ENCODE measurements at regions not wholly inside any gene's neighbourhood (a gene's known extent, or its start where the extent isn't known, plus 50 kb on each side); places are given as distances from the start of the nearest gene placed in this dataset.

DNA sequence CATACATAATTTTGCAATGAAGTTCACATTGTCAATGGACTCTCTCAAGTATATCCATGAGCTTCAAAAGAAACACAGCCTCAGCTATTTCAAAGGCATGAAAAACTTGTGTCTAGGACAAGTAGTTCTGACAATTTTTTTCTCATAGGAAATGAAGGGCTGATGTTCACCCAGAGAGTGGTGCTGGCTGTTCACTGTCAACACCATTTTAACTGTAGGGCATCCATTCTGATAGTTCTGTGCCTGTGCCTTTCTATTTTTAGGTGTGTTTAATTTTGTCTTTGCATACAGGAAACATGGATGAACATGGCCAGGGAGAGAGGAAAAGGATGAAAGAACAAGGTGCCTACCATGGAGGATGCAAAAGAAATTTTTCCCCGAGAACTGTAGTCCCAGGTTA, 135.3 kb upstream of the MAP9 start:
- DNase-seq: no peak

DNA sequence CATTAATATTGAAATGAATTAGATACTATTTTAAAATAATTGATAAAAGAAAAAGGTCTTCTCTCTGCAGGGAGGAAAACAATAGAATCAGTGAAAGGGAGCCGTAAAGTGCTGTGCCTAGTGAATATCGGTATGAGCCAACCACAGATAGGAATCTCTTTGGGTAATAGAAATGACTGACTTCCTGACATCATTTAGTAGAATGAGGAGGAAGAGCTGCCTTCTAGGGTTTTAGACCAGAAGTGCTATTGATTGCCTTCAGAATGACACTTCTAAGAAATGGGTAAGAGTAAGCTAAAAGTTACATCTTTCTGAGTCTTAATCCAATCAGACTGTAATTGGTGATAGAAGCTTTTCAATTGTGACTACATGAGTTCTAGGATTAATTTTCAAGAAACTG, 134.0 kb upstream of the MAP9 start:
- no peak for DNase-seq

DNA sequence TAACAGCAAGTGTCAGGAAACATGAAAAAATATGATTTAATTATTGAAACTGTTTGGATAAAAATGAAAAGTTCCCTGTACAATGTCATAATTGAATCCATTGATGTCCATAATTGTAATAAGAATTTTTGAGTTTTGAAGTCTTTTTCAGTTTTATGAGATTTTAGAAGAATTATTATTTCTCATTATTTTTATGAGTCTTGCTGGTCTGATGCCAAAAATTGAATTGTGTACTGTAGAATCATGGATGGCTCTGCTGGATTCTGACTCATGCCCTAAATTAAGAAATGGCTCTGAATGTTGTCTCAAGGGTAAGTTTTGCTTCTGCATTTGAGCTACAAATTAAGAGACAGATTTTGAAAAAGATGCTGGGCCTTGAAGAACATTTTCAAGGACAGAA, 132.8 kb upstream of the MAP9 start:
- no peak for DNase-seq

DNA sequence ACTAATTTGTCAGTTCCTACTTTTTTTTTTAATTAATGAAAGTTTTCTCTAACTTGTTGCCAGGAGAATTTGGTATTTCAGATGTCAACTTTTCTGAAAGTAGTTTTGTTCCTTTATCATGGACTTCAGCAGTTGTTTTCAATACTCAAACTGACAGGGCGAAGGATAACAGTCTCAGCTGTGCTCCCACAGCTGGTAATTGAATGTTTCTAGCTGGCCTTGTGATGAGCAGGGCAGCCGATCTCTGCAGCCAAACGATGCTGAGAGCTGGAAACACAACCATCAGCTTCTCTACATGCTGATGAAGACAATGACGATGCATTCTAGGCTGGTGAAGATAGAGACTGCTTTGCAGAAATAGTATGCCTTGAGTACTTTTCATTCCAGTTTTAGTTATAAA, 130.0 kb upstream of the MAP9 start:
- DNase-seq: peak; percentile 51

DNA sequence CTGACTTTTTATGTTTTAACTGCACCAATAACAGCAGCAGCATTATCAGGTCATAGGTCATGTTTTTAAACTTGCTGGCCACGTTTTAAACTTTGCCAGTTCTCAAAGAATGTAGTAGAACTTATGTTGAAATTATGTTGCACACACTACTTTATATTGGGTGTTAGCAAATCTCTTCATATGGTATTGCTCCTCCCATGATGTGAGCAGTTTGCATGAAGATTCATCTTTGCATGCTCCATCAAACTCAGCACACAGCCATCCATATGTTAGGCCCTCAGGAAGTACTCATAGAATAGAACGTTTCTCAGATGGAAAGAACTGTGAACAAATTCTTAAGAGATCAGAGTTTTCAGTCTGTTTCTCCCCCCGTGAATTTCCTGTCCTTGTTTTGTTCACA, 128.6 kb upstream of the MAP9 start:
- no peak for DNase-seq

DNA sequence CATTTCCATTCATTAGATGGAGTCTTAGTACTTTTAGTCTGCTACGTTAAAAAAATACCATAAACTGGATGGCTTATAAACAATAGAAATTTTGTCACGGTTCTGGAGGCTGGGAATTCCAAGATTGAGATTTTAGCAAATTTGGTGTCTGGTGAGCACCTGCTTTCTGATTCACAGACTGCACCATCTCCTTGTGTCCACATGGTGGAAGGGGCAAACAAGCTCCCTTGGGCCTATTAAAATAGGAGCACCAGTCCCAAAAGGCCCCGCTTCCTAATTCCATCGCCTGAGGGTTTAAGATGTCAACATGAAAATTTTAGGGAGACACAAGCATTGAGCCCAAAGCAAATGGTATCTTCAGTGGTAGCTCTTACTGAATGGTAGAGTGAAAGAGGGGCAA, 120.5 kb upstream of the MAP9 start:
- DNase-seq: no peak

DNA sequence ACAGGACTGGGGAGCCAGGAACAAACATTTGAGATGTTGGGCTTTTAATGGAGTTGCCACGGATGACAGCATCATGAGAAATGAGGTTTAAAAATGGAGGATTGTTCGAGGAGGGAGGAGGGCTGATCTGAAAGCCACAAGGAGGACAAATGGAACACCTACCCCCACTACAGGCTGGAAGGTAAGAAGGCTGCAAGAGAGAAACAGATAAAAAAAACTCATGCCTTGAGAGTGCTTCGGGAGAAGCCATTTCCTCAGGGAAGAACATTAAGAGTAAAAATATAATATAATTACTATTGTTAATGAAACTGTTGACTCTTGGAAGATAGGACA, 119.5 kb upstream of the MAP9 start:
- no peak for DNase-seq

DNA sequence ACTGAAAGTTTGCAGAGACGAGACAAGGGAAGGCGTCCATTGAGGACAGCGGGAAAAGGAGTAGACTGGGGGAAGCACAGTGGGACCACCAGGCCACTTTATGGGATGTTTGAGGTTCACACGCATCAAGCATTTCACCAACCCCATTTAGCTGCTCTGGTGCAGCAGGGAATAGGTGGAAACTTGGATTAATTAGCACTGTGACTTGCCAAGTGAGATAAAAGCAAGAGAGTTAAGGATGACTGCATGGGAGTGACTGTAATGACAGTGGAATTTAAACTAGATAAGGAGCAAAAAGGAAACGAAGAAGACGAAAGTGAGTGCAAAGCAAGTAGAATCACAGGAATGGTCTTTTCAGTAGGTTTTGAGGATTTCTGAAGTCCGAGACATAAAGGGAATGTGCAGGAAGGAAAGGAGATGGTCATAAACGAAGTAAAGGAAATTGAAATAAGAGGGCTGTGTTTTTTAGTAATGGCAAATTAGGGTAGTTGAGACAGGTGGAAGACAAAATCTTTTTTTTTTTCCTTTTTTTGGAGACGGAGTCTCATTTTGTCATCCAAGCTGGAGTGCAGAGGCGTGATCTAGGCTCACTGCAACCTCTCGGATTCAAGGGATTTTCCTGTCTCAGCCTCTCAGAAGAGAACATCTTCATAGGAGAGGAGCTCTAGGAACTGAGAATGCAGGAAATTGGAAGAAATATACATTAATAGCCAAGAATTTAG, 119.0 kb upstream of the MAP9 start:
- no peak for DNase-seq

DNA sequence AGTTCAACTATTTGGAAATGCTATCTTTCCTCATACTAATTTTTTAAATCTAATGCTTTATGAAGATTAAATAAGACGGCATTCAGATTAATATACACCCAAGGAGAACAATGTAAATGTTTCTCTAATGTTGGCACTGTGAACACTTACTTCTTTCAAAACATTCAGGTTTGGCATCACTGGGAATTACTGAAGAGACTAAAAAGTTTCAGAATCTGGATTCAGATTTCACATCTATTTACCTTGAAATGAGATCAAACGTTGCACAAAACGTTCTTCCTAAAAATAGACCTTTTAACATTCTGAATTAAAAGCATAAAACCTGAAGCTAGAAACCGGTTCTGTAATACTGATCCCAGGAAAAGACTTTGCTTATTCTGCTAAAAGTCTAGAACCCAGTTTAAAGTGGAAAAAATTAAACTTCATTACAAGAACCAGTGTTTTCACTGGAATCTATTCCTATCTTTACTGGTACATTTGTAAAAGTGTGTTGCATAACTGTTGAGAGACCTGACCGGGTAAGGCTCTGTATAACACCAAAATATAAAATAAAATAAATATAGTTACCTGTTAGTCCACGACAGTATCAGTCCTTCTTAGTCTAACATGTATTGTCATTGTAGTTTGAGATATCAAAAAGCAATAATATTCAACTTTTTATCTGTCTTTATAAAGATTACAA, 117.4 kb upstream of the MAP9 start:
- no peak for DNase-seq

DNA sequence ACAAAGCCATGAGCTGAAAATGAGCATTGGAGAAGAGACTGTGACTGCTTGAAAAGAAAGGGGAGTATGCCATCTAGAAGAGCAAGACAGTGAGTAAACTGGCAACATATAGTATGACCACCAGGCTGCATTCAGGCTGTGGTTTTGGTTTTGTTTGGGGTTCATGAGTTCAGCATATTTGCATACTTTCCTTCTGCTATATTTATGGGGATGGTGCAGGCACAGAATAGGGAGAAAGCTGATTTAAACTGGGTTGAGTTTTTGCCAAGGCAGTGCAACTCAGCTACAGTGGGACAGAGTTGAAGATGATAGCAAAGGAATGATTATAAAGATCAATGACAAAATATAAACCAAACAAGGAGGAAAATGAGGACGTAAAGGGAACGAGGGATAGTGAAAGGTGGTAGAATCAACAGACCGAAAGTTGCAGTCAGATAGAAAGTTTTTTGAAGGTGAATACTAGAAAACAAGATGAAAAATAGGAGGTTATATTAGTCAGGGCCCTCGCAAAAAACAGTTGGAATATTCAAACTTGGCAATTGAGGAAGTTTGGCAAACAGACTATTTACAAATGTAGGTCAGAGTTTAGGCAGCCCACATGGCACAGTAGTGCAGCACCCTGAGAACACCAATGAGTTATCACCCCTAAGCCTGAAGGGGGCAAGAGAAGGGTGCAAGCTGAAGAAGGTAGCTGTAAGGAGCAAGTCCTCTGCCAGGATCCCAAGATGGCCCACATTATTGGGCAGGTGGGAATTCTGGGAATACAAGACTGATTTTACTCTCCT, 114.8 kb upstream of the MAP9 start:
- no peak for DNase-seq

DNA sequence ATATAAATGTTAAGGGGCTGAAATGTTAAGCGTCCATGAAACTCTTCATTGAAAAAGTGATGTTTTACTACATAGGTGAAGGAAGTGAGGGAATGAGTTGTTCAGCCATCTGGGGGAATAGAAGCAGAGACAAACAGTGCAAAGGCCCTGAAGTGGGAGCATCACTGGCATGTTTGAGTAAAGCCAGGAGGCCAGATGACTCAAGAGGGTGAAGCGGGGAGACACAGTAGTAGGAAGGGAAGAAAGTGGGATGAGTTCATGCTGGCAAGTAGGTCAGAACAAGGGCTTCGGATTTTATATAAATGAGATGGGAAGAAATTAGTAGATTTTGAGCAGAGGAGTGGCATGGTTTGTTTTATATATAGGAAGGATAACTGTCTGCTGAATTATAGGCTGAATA, 112.5 kb upstream of the MAP9 start:
- DNase-seq: no peak

DNA sequence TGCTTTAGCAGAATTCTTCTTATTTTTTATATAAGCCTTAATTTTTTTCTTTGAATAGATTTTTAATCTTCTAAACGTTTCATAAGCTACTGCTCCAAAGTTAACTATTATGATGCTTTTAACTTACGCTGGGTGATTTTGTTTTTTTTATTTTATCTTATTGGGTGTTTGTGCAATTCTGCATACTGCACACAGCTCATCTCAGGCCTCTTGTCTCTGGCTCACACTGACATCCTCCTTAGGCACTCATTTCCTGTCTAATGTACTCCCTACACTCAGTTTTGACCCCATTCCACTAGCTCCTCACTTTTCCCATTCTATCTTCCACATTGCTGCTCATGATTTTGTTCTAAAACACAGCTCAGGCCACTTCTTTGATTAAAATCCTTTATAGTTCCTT, 111.9 kb upstream of the MAP9 start:
- DNase-seq: no peak

DNA sequence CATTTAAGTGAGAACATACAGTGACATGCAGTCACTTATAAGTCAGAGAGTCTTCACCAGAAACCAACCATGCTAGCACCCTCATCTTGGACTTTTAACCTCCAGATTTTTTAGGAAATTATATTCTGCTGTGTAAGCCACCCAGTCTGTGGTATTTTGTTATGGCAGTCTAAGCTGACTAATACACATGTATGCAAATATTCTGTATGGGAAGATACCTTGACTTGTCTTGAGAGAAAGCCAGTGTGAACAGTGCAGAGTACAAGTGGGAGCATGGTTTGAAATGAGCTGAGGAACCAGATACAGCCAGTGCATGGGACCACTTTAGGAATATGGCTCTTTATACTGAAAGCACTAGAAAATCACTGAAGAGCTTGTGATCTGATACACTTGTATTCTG, 110.4 kb upstream of the MAP9 start:
- DNase-seq: no peak

DNA sequence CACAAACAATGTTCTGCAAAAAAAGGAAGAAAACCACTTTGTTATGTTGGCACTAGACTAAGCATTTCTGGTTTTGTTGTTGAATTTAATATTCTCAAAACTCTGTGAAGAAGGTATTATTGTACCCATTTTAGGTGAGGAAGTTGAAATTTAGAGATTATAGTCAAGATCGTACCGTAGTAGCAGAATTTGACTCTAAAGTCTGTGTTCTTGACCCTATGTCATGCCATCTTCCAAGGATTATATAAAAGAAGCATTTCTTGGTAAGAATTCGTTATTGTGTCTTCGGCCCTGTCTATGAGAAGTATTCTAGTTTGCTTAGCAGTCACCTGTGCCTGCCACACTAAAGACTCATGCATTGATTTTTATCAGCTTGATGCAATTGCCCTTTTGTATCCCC, 104.4 kb upstream of the MAP9 start:
- DNase-seq: no peak

DNA sequence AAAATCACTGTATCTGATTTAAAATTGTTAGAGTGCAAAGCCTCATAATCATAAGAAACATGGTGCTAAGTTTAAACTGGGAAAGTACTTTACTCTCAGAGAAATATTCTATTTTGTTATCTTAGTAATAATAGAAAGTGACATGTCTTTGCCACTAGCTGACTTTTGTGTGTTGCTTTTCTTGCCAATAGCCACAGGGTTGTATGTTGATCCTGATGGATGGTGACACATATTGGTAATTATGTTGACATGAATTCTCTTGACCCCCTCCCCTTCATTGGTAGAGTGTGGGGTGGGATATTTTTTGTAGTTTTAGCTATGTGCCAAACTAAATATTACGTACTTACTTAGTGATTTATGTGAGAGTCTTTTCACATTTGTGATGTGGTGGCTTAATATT, 103.1 kb upstream of the MAP9 start:
- no peak for DNase-seq

DNA sequence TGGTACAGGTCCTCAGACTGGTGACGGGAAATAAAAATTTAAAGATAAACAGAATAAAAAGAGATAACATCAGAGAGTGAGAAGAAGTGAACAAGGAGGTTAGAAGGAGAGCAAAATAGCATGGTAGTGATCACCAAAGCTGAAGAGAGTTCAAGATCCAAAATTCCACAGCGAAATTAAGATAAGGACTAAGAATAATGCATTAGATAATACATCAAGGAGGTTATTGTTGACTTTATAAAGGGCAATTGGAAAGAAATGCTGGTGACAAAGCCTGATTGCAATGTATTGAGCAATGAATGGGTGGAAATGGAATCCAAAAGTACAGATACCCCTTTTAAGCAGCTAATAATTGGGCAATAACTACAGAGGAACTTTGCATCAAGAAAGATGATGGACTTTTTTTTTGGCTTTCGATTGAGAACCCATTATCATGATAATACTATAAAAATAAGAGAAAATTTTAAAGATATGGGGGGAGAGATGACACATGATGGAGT, 101.6 kb upstream of the MAP9 start:
- no peak for DNase-seq

DNA sequence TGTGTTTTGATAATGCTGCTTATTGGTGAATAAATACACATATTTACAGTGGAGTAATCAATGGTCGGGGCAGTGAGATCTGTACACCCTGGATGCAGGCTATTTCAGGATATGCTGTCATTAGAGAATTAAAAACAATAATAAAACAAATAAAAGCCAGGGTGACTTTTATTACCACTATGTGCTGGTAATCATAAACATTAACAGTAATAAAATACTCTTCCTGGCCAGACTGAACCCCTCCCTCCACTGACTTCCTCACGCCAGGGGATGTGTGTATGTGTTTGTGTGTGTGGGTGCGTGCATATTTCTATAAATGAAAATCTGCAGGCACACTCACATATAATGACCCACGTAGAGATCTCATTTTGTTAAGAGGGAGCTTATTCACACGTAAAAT, 98.0 kb upstream of the MAP9 start:
- DNase-seq: no peak

DNA sequence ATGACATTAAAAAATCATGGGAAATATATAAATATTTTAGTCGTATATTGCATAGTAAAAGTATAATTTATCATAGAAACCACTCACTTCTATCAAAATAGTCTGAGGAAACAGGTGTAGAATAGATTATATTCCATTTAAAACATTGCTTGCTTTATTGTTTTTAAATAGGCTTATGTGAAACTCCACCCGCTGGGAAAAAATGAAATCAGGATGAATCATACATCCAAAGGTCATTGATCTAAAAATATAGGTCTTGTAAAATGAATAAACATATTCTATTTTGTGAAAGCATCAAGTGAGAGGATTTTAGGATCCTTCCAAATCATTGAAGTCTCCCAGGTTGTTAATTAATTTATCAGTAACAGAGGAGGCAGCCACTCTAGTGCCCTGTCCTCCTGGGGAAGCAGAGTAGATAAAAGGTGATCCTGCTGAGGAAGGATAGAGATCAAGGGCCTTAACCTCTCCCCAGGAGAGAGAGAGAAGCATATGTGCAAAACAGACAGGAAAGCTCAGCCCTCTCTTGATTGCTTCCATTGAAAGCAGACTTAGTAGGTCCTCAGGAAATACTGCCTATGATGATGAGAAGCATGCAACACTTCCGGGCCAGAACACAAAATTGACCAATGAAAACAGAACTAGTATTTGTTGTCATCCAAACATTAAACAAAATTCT, 96.8 kb upstream of the MAP9 start:
- DNase-seq: no peak

DNA sequence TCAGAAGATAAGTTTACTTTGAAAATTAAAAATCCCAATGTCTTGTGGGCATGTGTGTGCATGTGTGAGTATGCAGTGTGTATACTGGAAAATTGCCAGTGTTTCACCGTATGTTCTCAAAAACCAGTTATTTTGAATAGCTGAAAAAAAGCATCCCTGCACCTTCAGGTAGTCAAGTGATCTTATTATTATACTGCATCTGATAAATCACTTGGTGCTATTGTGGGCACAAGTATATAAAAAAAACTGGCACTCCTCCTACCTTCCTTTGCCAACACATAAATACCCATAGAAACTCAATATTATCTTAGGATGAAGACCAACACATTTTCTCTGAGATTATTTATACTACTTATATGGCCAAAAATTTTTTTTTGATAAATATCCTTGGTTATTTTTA, 91.5 kb upstream of the MAP9 start:
- DNase-seq: no peak

DNA sequence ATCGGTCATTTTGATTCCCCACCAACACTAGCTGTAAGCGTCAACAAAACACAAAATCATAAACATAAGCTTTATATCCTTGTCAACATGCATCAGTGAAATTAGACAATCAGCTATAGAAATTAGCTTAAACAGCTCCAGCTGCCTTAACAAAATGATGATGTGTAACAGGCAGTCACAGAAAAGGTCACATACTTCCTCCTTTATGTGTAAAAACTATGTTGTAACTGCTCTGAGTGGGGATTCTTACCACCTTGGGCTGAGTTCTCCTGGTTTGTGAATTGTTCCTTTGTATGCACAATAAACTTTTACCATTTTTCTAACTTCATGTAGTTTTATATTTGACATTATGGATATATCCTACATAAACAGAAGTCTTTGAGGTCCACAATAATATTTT, 73.9 kb upstream of the MAP9 start:
- DNase-seq: no peak

DNA sequence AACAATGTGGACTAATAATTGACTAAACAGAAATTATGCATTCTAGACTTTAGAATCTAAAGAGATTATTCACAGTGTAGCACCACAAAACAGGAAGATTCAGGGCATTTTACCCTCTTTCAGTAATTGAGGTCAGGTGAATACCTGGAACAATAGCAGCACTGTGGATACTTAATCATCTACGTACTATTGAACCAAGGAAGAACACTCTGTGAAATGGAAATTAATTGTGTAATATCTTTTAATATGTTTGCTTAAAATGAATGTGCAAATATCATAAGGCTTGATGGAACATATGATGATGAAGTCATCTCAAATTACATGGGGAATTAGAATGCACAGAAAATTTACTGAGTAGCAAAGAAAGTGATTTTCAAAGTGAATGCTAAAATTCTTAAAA, 68.5 kb upstream of the MAP9 start:
- DNase-seq: no peak

DNA sequence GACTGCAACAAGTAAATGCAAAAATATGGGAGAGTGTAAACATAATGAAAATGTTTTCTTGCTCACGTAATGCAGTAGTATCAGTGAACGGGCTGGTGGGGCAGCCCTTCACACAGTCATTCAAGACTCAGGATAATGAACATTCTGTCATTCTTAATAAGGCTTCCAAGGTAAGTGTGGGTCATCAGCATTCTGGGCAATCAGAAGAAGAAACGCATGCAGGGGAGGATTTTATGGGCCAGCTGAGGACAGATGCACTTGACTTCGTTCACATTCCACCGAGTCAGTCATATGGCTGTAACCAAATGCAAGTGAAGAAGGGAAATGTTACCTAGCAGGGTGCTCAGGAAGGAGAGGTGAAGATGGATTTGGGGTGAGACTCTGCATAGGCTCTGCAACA, 68.0 kb upstream of the MAP9 start:
- no peak for DNase-seq

DNA sequence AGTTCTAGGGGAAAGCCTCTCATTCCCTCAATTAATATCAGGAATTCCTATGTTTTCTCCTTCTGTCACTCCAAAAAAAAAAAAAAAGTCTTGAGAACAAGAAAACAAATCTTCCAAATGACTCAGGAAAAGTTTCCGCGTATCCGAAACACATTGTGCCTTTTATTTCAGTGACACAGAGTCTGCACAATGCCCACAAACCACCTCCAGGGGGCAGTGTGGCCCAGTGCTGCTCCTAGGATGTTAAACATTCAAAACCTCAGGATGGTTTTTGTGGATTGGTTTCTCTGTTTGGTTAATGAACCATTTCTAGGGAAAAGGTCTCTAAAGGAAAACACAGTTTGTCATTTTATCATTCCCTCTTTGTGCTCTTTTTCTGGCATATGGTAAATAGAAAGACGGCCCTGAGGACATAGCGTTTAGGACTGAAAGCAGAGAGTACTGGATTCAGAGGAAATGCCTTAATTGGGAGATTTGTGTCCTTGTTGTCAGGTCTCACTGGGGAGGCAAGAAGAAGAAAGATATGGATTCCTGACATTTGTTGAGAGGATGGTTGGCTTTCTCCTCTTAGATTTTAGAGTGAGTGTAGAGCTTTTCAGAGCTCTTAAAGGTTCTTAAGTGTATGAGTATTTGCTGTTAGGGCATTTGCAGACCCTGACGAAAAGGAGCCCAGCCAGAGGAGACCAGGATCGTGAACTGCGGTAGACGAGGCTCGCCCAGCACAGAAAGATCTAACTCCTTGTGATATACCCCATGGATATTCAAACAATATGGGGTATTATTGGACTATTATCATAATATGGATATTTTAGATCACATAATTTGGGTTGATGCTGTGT, 65.7 kb upstream of the MAP9 start:
- peak; percentile 84 for DNase-seq

Measured in right hindlimb (tissue), 1 donor.